BJ (cell line): ENCODE measurements at regions not wholly inside any gene's neighbourhood (a gene's known extent, or its start where the extent isn't known, plus 50 kb on each side); places are given as distances from the start of the nearest gene placed in this dataset.

Experiments used
- CTCF ChIA-PET: fragments of 350-600 bp; formaldehyde crosslinking; extraction: SDS; loops from one replicate; lab custom pipeline; 2021; ENCODE audit warnings: antibody characterized with exemption, inconsistent platforms; lab: Yijun Ruan, JAX
- POLR2A ChIA-PET: fragments of 300-600 bp; sonication (Branson Sonifier 250); formaldehyde crosslinking; extraction: SDS; loops from one replicate; lab custom pipeline; 2021; ENCODE audit warnings: antibody characterized with exemption; lab: Charles Lee
- DNase-seq: peaks from one replicate; pipeline ENCODE4 v3.0.0-alpha.2; 2011; ENCODE audit warnings: low read depth
- H3K27me3 ChIP-seq: 2 replicates; pipeline ENCODE4 v1.6.0; 2011; ENCODE audit warnings: low read length; ENCODE audit not compliant: control insufficient read depth, insufficient read depth
- H3K36me3 ChIP-seq: 2 replicates; pipeline ENCODE4 v1.5.1; 2011; ENCODE audit warnings: low read length; ENCODE audit not compliant: control insufficient read depth, insufficient read depth
- H3K4me3 ChIP-seq: 2 replicates; pipeline ENCODE4 v1.5.1; 2011; ENCODE audit warnings: low read depth, mild to moderate bottlenecking, control low read depth, low read length
- CTCF ChIP-seq: IDR thresholded peaks from 2 replicates; pipeline ENCODE4 v1.5.1; 2011; ENCODE audit warnings: low read depth, mild to moderate bottlenecking, control low read depth, inconsistent platforms, low read length, moderate library complexity; ENCODE audit not compliant: insufficient read depth

- DNase-seq = no peak
- no peak for TF ChIP-seq CTCF
- no peak overlapping the region for H3K4me3 ChIP-seq
- no peaks in the 10 kb centered on the region for H3K36me3 ChIP-seq
- no peaks in the 10 kb centered on the region for H3K27me3 ChIP-seq
- CTCF ChIA-PET = interaction anchor here (0.9 kb wide), 1 partner anchor 225 kb away, joined by 3 read pairs; no protein-coding TSS in a partner anchor
- POLR2A ChIA-PET = no interaction called here
These were observed 274.1 kb upstream of the C9orf72 start for GRCh38 chr9:27847380-27847779.

- Histone ChIP-seq H3K4me3 (no peak overlapping the region), H3K36me3 (no peaks in the 10 kb centered on the region), H3K27me3 (no peaks in the 10 kb centered on the region)
- DNase-seq = no peak
- ChIA-PET POLR2A (no interaction called here), CTCF (interaction anchor here (0.6 to 0.9 kb wide), 2 partner anchors 10 to 225 kb away, joined by 3 read pairs; no protein-coding TSS in a partner anchor)
- TF ChIP-seq CTCF = no peak
These were observed 274.5 kb upstream of the C9orf72 start for GRCh38 chr9:27847818-27848217.

- DNase-seq = no peak
- H3K36me3 ChIP-seq = no peaks in the 10 kb centered on the region
- TF ChIP-seq CTCF = no peak
- ChIA-PET POLR2A (no interaction called here), CTCF (interaction anchor here (0.6 to 0.9 kb wide), 2 partner anchors 11 to 224 kb away, joined by 3 read pairs; no protein-coding TSS in a partner anchor)
- no peaks in the 10 kb centered on the region for H3K27me3 ChIP-seq
- H3K4me3 ChIP-seq = no peak overlapping the region
These were observed 275.0 kb upstream of the C9orf72 start for GRCh38 chr9:27848315-27848714.

GRCh38 chr9:27851858-27852257, 278.6 kb upstream of the C9orf72 start:
- Histone ChIP-seq H3K4me3 (no peak overlapping the region), H3K27me3 (no peaks in the 10 kb centered on the region), H3K36me3 (no peaks in the 10 kb centered on the region)
- CTCF ChIA-PET = no interaction called here
- DNase-seq = no peak
- POLR2A ChIA-PET = no interaction called here
- no peak for TF ChIP-seq CTCF

GRCh38 chr9:27853529-27853928, 280.2 kb upstream of the C9orf72 start:
- ChIA-PET CTCF (no interaction called here), POLR2A (no interaction called here)
- no peak for TF ChIP-seq CTCF
- Histone ChIP-seq H3K36me3 (no peaks in the 10 kb centered on the region), H3K4me3 (no peak overlapping the region), H3K27me3 (no peaks in the 10 kb centered on the region)
- DNase-seq = no peak
